Cardiac muscle cell (in vitro differentiated cells and primary cell): ENCODE measurements at regions not wholly inside any gene's neighbourhood (a gene's known extent, or its start where the extent isn't known, plus 50 kb on each side); places are given as distances from the start of the nearest gene placed in this dataset.

Experiments used
- DNase-seq, 2 donors: peaks; one replicate each; pipeline versions ENCODE4 v3.0.0 to v3.0.0-alpha.2; 2010 to 2017; ENCODE audit warnings: low read depth in 1 of 2, low spot score in 1 of 2
- H3K27ac ChIP-seq: fragments of 200-600 bp; sonication (generic); 2 replicates; pipeline ENCODE4 v1.5.1; 2016
- H3K27me3 ChIP-seq: fragments of 200-600 bp; sonication (generic); 2 replicates; pipeline ENCODE4 v1.6.0; 2016; ENCODE audit warnings: control low read depth
- H3K36me3 ChIP-seq: fragments of 200-600 bp; sonication (generic); 2 replicates; pipeline ENCODE4 v1.5.1; 2016; ENCODE audit warnings: control low read depth
- H3K4me1 ChIP-seq: fragments of 200-600 bp; sonication (generic); 2 replicates; pipeline ENCODE4 v1.8.1; 2017; ENCODE audit warnings: low read depth, mild to moderate bottlenecking, mixed run types
- H3K4me3 ChIP-seq: fragments of 200-600 bp; sonication (generic); 2 replicates; pipeline ENCODE4 v1.5.1; 2016; ENCODE audit warnings: mild to moderate bottlenecking
- H3K9me3 ChIP-seq: fragments of 200-600 bp; sonication (generic); 2 replicates; pipeline ENCODE4 v1.5.1; 2017; ENCODE audit warnings: low read depth, mild to moderate bottlenecking, control low read depth
- CTCF ChIP-seq: IDR thresholded peaks from 2 replicates; pipeline ENCODE4 v1.5.1; 2012; ENCODE audit warnings: low read depth, mild to moderate bottlenecking, low read length

- no peak for DNase-seq
- Histone ChIP-seq H3K4me1 (peaks cover 4% of the 10 kb centered on the region), H3K4me3 (no peak overlapping the region), H3K27me3 (no peaks in the 10 kb centered on the region), H3K36me3 (no peaks in the 10 kb centered on the region), H3K27ac (no peak overlapping the region), H3K9me3 (no peaks in the 10 kb centered on the region)
- no peak for TF ChIP-seq CTCF
Observed at GRCh38 chr11:123313262-123313661, 116.8 kb upstream of the GRAMD1B start.

- no peaks in the 10 kb centered on the region for H3K36me3 ChIP-seq
- H3K4me1 ChIP-seq = peaks cover 37% of the 10 kb centered on the region
- no peaks in the 10 kb centered on the region for H3K9me3 ChIP-seq
- no peak for TF ChIP-seq CTCF
- no peaks in the 10 kb centered on the region for H3K27me3 ChIP-seq
- no peak overlapping the region for H3K4me3 ChIP-seq
- DNase-seq = peak; percentile 87
- H3K27ac ChIP-seq = peak overlapping the region; percentile 48
Observed at GRCh38 chr11:123308077-123308476, 113.0 kb upstream of the CLMP start.

- DNase-seq = no peak
- H3K27ac ChIP-seq = peak overlapping the region; percentile 48
Observed at GRCh38 chr11:123307276-123307675, 112.2 kb upstream of the CLMP start.

GRCh38 chr11:123306531-123306930, 111.5 kb upstream of the CLMP start:
- DNase-seq = no peak
- Histone ChIP-seq H3K4me1 (peaks cover 46% of the 10 kb centered on the region), H3K9me3 (no peaks in the 10 kb centered on the region), H3K27me3 (no peaks in the 10 kb centered on the region), H3K4me3 (no peak overlapping the region), H3K36me3 (no peaks in the 10 kb centered on the region), H3K27ac (no peak overlapping the region)
- no peak for TF ChIP-seq CTCF

More at GRCh38 chr11:123307276-123307675, 112.2 kb upstream of the CLMP start:
- Histone ChIP-seq H3K4me3 (no peak overlapping the region), H3K36me3 (no peaks in the 10 kb centered on the region), H3K4me1 (peaks cover 45% of the 10 kb centered on the region), H3K27me3 (no peaks in the 10 kb centered on the region), H3K9me3 (no peaks in the 10 kb centered on the region)
- no peak for TF ChIP-seq CTCF

GRCh38 chr11:123305601-123306375, 110.7 kb upstream of the CLMP start:
- Histone ChIP-seq H3K9me3 (no peaks in the 10 kb centered on the region), H3K27ac (no peak overlapping the region), H3K36me3 (no peaks in the 10 kb centered on the region), H3K4me1 (peaks cover 46% of the 10 kb centered on the region), H3K4me3 (no peak overlapping the region), H3K27me3 (peaks cover 6% of the 10 kb centered on the region)
- TF ChIP-seq CTCF = no peak
- no peak for DNase-seq
